IMR-90 (cell line): ENCODE measurements at regions not wholly inside any gene's neighbourhood (a gene's known extent, or its start where the extent isn't known, plus 50 kb on each side); places are given as distances from the start of the nearest gene placed in this dataset.

Experiments
- ATAC-seq: fragments of 200-7000 bp; cut with Tn5 transposase; 2 replicates; pipeline ENCODE4 v1.9.1; 2020; ENCODE audit warnings: low read depth, mild to moderate bottlenecking, moderate library complexity
- BruUV-seq: library from RNA; stranded (reverse); fragments of 400-500 nt; replicated peaks from 2 replicates; lab custom pipeline; 2021; lab: Mats Ljungman, UMichigan
- CTCF ChIA-PET: fragments of 300-600 bp; formaldehyde crosslinking; extraction: SDS; loops from one replicate; lab custom pipeline; 2021; ENCODE audit warnings: antibody characterized with exemption; lab: Yijun Ruan, JAX
- POLR2A ChIA-PET: fragments of 300-600 bp; sonication (Branson Sonifier 250); formaldehyde crosslinking; loops from one replicate; lab custom pipeline; 2022; ENCODE audit warnings: antibody characterized with exemption; ENCODE audit not compliant: unreplicated experiment; lab: Charles Lee
- DNase-seq: peaks from one replicate; pipeline ENCODE4 v3.0.0; 2013
- H2AFZ ChIP-seq: replicated peaks from 2 replicates; pipeline ENCODE3; 2013; ENCODE audit warnings: low read length, mild to moderate bottlenecking; ENCODE audit not compliant: poor library complexity
- H2AK5ac ChIP-seq: 2 replicates; pipeline ENCODE4 v1.6.1; 2013; ENCODE audit warnings: low read depth, low read length, inconsistent platforms
- H2AK9ac ChIP-seq: replicated peaks from 2 replicates; pipeline ENCODE3; 2013; ENCODE audit warnings: mild to moderate bottlenecking, low read depth, low read length, moderate library complexity; ENCODE audit not compliant: poor library complexity
- H2BK120ac ChIP-seq: 2 replicates; pipeline ENCODE4 v1.6.1; 2013; ENCODE audit warnings: low read depth, low read length, inconsistent platforms
- H2BK15ac ChIP-seq: 3 replicates; pipeline ENCODE4 v1.6.1; 2013; ENCODE audit warnings: low read depth, low read length, inconsistent platforms
- H2BK20ac ChIP-seq: 2 replicates; pipeline ENCODE4 v1.6.1; 2013; ENCODE audit warnings: low read depth, mild to moderate bottlenecking, inconsistent platforms, low read length, moderate library complexity
- H2BK5ac ChIP-seq: 2 replicates; pipeline ENCODE4 v1.6.1; 2013; ENCODE audit warnings: mild to moderate bottlenecking, low read depth, low read length, inconsistent platforms; ENCODE audit not compliant: poor library complexity, severe bottlenecking
- H3K14ac ChIP-seq: replicated peaks from 2 replicates; pipeline ENCODE4 v1.6.1; 2013; ENCODE audit warnings: low read depth, low read length, inconsistent platforms
- H3K18ac ChIP-seq: 2 replicates; pipeline ENCODE4 v1.6.1; 2013; ENCODE audit warnings: low read depth, low read length, control low read depth
- H3K23ac ChIP-seq: 2 replicates; pipeline ENCODE4 v1.6.1; 2013; ENCODE audit warnings: low read depth, low read length, inconsistent platforms
- H3K27ac ChIP-seq: 2 replicates; pipeline ENCODE4 v1.5.1; 2013; ENCODE audit warnings: mild to moderate bottlenecking, control low read depth, low read length; ENCODE audit not compliant: insufficient read depth
- H3K27me3 ChIP-seq: 2 replicates; pipeline ENCODE4 v1.6.1; 2013; ENCODE audit warnings: low read length; ENCODE audit not compliant: control insufficient read depth, insufficient read depth
- H3K36me3 ChIP-seq: 2 replicates; pipeline ENCODE4 v1.6.1; 2013; ENCODE audit warnings: low read length, mixed read lengths; ENCODE audit not compliant: control insufficient read depth, insufficient read depth
- H3K4ac ChIP-seq: 2 replicates; pipeline ENCODE4 v1.6.1; 2013; ENCODE audit warnings: low read depth, low read length, inconsistent platforms
- H3K4me1 ChIP-seq: 2 replicates; pipeline ENCODE4 v1.6.1; 2013; ENCODE audit warnings: low read length, mixed read lengths; ENCODE audit not compliant: control insufficient read depth, insufficient read depth
- H3K4me2 ChIP-seq: 2 replicates; pipeline ENCODE4 v1.6.1; 2013; ENCODE audit warnings: low read depth, mild to moderate bottlenecking, control low read depth, low read length, moderate library complexity
- H3K4me3 ChIP-seq: 2 replicates; pipeline ENCODE4 v1.5.1; 2013; ENCODE audit warnings: low read depth, mild to moderate bottlenecking, control low read depth, low read length, moderate library complexity; ENCODE audit not compliant: insufficient read depth
- H3K56ac ChIP-seq: 2 replicates; pipeline ENCODE4 v1.6.1; 2013; ENCODE audit warnings: low read length, inconsistent platforms; ENCODE audit not compliant: insufficient read depth; ENCODE audit errors: extremely low read depth
- H3K79me1 ChIP-seq, 2 experiments: 2 replicates each; pipeline ENCODE4 v1.6.1; 2013; ENCODE audit warnings: low read length in 2 of 2, inconsistent platforms in 1 of 2, low read depth in 1 of 2
- H3K9ac ChIP-seq: 2 replicates; pipeline ENCODE4 v1.6.1; 2013; ENCODE audit warnings: low read depth, low read length, control low read depth
- H3K9me1 ChIP-seq: 2 replicates; pipeline ENCODE4 v1.6.1; 2013; ENCODE audit warnings: low read length, inconsistent platforms; ENCODE audit not compliant: insufficient read depth
- H3K9me3 ChIP-seq: 2 replicates; pipeline ENCODE4 v1.6.1; 2013; ENCODE audit warnings: low read length; ENCODE audit not compliant: control insufficient read depth, insufficient read depth
- H4K20me1 ChIP-seq: 2 replicates; pipeline ENCODE4 v1.6.1; 2013; ENCODE audit warnings: low read length, inconsistent platforms; ENCODE audit not compliant: insufficient read depth
- H4K5ac ChIP-seq: 2 replicates; pipeline ENCODE4 v1.6.1; 2013; ENCODE audit warnings: mild to moderate bottlenecking, low read depth, low read length, control low read depth
- H4K8ac ChIP-seq, 2 experiments: 2 replicates each; pipeline ENCODE4 v1.6.1; 2013; ENCODE audit warnings: low read depth in 2 of 2, low read length in 2 of 2, control low read depth in 1 of 2, inconsistent platforms in 1 of 2
- H4K91ac ChIP-seq: 2 replicates; pipeline ENCODE4 v1.6.1; 2013; ENCODE audit warnings: low read depth, low read length, inconsistent platforms; ENCODE audit not compliant: insufficient read depth
- BHLHE40 ChIP-seq: fragments of 150-350 bp; IDR thresholded peaks from 2 replicates; pipeline ENCODE4 v1.6.1; 2016; ENCODE audit warnings: mild to moderate bottlenecking, low read depth, low read length
- CEBPB ChIP-seq: IDR thresholded peaks from 2 replicates; pipeline ENCODE4 v1.6.1; 2012; ENCODE audit warnings: low read depth, low read length, improper control_type of control experiment
- CHD1 ChIP-seq: IDR thresholded peaks from 2 replicates; pipeline ENCODE4 v1.6.1; 2012; ENCODE audit warnings: low read depth, low read length, improper control_type of control experiment
- CTCF ChIP-seq: conservative IDR thresholded peaks from 2 replicates; pipeline ENCODE4 v1.5.1; 2012; ENCODE audit warnings: mild to moderate bottlenecking, low read depth, low read length, improper control_type of control experiment
- FOS ChIP-seq: fragments of 150-350 bp; IDR thresholded peaks from 2 replicates; pipeline ENCODE4 v1.6.1; 2016; ENCODE audit warnings: low read depth, low read length
- MAFK ChIP-seq: IDR thresholded peaks from 2 replicates; pipeline ENCODE4 v1.6.1; 2012; ENCODE audit warnings: low read depth, low read length, improper control_type of control experiment
- MAZ ChIP-seq: IDR thresholded peaks from 2 replicates; pipeline ENCODE4 v1.6.1; 2012; ENCODE audit warnings: low read depth, mild to moderate bottlenecking, low read length, improper control_type of control experiment, moderate library complexity, borderline replicate concordance
- MXI1 ChIP-seq: IDR thresholded peaks from 2 replicates; pipeline ENCODE4 v1.6.1; 2012; ENCODE audit warnings: low read depth, mild to moderate bottlenecking, low read length, moderate library complexity, borderline replicate concordance
- NFE2L2 ChIP-seq: fragments of 150-350 bp; IDR thresholded peaks from 2 replicates; pipeline ENCODE4 v1.6.1; 2016; ENCODE audit warnings: low read depth, mild to moderate bottlenecking, low read length
- POLR2A ChIP-seq: IDR thresholded peaks from 2 replicates; pipeline ENCODE4 v1.6.1; 2012; ENCODE audit warnings: mild to moderate bottlenecking, low read depth, low read length
- RAD21 ChIP-seq: IDR thresholded peaks from 2 replicates; pipeline ENCODE4 v1.6.1; 2012; ENCODE audit warnings: low read length, improper control_type of control experiment
- RCOR1 ChIP-seq: IDR thresholded peaks from 2 replicates; pipeline ENCODE4 v1.6.1; 2012; ENCODE audit warnings: mild to moderate bottlenecking, low read length, improper control_type of control experiment; ENCODE audit not compliant: insufficient replicate concordance
- RFX5 ChIP-seq: IDR thresholded peaks from 2 replicates; pipeline ENCODE4 v1.8.0; 2012; ENCODE audit warnings: low read depth, mild to moderate bottlenecking, low read length, moderate library complexity
- SMC3 ChIP-seq: fragments of 150-350 bp; IDR thresholded peaks from 2 replicates; pipeline ENCODE4 v1.6.1; 2016; ENCODE audit warnings: low read depth, mild to moderate bottlenecking, antibody characterized with exemption, low read length, moderate library complexity
- WGBS, 2 experiments: methylation state at CpG; one replicate each; pipeline versions ENCODE4 v1.1.5 to v1.1.7; 2013; ENCODE audit warnings: missing lambda C conversion rate in 2 of 2; ENCODE audit not compliant: insufficient read length in 1 of 2; ENCODE audit errors: extremely low coverage in 2 of 2; 5-methylcytosine and 5-hydroxymethylcytosine counted together
- dilution Hi-C: fragments of 300-500 bp; cut with HindIII; formaldehyde crosslinking; loops from one replicate; pipeline ENCODE4 v1.14.3; 2018; ENCODE audit warnings: low sequenced_read_pairs; ENCODE audit not compliant: unreplicated experiment
- in situ Hi-C: fragments of 300-500 bp; cut with MboI; formaldehyde crosslinking; loops from 3 replicates; pipeline ENCODE4 v1.14.3; 2019; ENCODE audit warnings: low sequenced_read_pairs, inconsistent platforms, mixed read lengths
- intact Hi-C: fragments of 100-400 bp; cut with micrococcal nuclease; formaldehyde crosslinking; loops from 2 replicates; pipeline ENCODE4 v1.10.0; 2022
- TF ChIP-seq, protein P1 (sequence below): fragments of 150-350 bp; IDR thresholded peaks from 2 replicates; pipeline ENCODE4 v1.6.1; 2016; ENCODE audit warnings: low read depth, mild to moderate bottlenecking, low read length, moderate library complexity, borderline replicate concordance
- TF ChIP-seq, protein P2 (sequence below): fragments of 150-350 bp; IDR thresholded peaks from 2 replicates; pipeline ENCODE4 v1.6.1; 2017; ENCODE audit warnings: mild to moderate bottlenecking, antibody characterized with exemption, low read length, low read depth

GRCh38 chr4:117868201-117868600 lies 166.1 kb upstream of the NDST3 start:
- BruUV-seq: no TSS peak
- no peaks in the 10 kb centered on the region for H3K4me1 ChIP-seq
- no peak overlapping the region for H3K18ac ChIP-seq
- H3K9ac ChIP-seq: no peak overlapping the region
- CTCF ChIA-PET: no interaction called here
- no peak overlapping the region for H4K91ac ChIP-seq
- H2AFZ ChIP-seq: no peak overlapping the region
- no peak overlapping the region for H3K27ac ChIP-seq
- DNase-seq (no peak), ATAC-seq (no peak)
- H4K20me1 ChIP-seq: no peaks in the 10 kb centered on the region
- H3K79me1 ChIP-seq: no peaks in the 10 kb centered on the region
- H3K4ac ChIP-seq: no peak overlapping the region
- H3K4me3 ChIP-seq: no peak overlapping the region
- H3K14ac ChIP-seq: no peak overlapping the region
- H2AK9ac ChIP-seq: no peak overlapping the region
- H3K9me3 ChIP-seq: no peaks in the 10 kb centered on the region
- dilution Hi-C loops (no loop called here), intact Hi-C loops (no loop called here), in situ Hi-C loops (no loop called here)
- no peak overlapping the region for H3K56ac ChIP-seq
- H2BK5ac ChIP-seq: no peak overlapping the region
- no CpG with 5 or more reads among the region's 1 CpG for WGBS, 2 experiments
- H3K36me3 ChIP-seq: no peaks in the 10 kb centered on the region
- H2BK15ac ChIP-seq: no peak overlapping the region
- TF ChIP-seq CHD1 (no peak), RCOR1 (no peak), BHLHE40 (no peak), NFE2L2 (no peak), MXI1 (no peak), CTCF (no peak), RFX5 (no peak), MAFK (no peak), FOS (no peak), RAD21 (no peak), SMC3 (no peak), CEBPB (no peak), MAZ (no peak), POLR2A (no peak)
- TF ChIP-seq, protein P1, sequence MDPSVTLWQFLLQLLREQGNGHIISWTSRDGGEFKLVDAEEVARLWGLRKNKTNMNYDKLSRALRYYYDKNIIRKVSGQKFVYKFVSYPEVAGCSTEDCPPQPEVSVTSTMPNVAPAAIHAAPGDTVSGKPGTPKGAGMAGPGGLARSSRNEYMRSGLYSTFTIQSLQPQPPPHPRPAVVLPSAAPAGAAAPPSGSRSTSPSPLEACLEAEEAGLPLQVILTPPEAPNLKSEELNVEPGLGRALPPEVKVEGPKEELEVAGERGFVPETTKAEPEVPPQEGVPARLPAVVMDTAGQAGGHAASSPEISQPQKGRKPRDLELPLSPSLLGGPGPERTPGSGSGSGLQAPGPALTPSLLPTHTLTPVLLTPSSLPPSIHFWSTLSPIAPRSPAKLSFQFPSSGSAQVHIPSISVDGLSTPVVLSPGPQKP: no peak
- TF ChIP-seq, protein P2, sequence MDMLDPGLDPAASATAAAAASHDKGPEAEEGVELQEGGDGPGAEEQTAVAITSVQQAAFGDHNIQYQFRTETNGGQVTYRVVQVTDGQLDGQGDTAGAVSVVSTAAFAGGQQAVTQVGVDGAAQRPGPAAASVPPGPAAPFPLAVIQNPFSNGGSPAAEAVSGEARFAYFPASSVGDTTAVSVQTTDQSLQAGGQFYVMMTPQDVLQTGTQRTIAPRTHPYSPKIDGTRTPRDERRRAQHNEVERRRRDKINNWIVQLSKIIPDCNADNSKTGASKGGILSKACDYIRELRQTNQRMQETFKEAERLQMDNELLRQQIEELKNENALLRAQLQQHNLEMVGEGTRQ: no peak
- H2AK5ac ChIP-seq: no peak overlapping the region
- POLR2A ChIA-PET: no interaction called here
- H3K27me3 ChIP-seq: no peaks in the 10 kb centered on the region
- no peak overlapping the region for H3K4me2 ChIP-seq
- no peak overlapping the region for H4K5ac ChIP-seq
- no peak overlapping the region for H2BK20ac ChIP-seq
- H3K9me1 ChIP-seq: no peaks in the 10 kb centered on the region
- H3K23ac ChIP-seq: no peak overlapping the region
- no peak overlapping the region for H4K8ac ChIP-seq
- no peak overlapping the region for H2BK120ac ChIP-seq
